ENCODE measurements at regions not wholly inside any gene's neighbourhood (a gene's known extent, or its start where the extent isn't known, plus 50 kb on each side); places are given as distances from the start of the nearest gene placed in this dataset.

DNA sequence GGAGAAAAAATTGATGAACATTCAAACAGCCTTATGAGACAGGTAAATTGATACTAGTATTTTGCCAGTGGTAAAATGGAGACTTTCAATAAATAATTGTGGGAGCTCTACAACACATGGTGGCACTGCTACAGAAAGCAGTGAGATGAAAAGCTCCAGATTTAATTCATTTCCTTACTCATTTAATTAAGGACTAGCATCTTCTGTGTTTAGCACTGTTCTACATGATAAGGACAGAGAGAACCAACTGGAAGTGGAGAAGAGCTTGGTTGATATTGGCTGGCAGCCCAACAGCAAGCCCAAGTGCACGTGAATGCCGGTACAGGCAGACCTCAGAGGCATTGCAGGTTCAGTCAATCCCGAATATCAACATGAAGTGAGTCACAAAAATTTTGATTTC is 470.4 kb upstream of the MYT1L start:
- no peak overlapping the region for H3K4me3 ChIP-seq (ENCODE audit: low read length)
- DNase-seq (ENCODE audit: low read depth), result no peak
- TF ChIP-seq, protein P1, sequence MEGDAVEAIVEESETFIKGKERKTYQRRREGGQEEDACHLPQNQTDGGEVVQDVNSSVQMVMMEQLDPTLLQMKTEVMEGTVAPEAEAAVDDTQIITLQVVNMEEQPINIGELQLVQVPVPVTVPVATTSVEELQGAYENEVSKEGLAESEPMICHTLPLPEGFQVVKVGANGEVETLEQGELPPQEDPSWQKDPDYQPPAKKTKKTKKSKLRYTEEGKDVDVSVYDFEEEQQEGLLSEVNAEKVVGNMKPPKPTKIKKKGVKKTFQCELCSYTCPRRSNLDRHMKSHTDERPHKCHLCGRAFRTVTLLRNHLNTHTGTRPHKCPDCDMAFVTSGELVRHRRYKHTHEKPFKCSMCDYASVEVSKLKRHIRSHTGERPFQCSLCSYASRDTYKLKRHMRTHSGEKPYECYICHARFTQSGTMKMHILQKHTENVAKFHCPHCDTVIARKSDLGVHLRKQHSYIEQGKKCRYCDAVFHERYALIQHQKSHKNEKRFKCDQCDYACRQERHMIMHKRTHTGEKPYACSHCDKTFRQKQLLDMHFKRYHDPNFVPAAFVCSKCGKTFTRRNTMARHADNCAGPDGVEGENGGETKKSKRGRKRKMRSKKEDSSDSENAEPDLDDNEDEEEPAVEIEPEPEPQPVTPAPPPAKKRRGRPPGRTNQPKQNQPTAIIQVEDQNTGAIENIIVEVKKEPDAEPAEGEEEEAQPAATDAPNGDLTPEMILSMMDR (conservative IDR thresholded peaks at IDR 0.05; ENCODE audit: low read length), result no peak

DNA sequence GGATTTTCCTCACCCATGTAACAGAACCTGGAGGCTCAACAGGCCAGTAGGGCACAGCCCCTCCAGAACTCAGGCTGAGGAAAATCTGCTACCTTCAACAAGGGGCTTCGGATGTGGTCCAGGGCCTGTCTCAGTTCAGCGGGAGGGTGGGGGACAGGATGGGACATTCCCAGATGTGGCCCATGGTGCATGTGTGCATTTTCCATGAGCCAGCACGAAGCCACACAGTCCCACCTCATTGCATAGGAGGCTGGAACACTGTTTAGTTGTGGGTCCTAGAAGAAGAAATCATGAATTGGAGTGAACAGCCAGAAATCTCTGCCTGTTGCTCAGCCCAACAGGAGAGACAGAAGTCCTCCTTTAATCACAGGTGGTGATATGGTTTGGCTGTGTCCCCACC is 469.6 kb upstream of the MYT1L start:
- no peak overlapping the region for H3K4me3 ChIP-seq (ENCODE audit: low read length)
- DNase-seq (ENCODE audit: low read depth), result no peak
- TF ChIP-seq, protein P1 (conservative IDR thresholded peaks at IDR 0.05; ENCODE audit: low read length), result no peak

DNA sequence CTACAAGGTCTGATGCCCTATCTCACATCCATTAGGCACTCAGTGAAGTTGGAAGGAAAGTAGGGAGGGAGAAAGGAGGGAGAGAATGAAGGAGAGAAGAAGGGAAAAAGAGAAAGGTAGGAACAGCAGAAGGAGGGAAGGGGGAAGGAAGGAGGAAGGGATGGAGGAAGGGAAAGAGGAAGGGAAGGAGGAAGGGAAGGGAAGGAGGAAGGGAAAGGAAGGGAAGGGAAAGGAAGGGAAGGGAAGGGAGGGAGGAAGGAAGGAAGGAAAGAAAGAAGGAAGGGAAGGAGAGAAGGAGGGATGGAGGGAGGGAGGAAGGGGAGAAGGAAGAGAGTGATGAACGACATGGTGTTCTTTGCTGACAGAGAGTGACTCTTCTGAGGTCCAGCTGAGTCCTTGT is 468.9 kb upstream of the MYT1L start:
- H3K4me3 ChIP-seq (ENCODE audit: low read length), result no peak overlapping the region
- TF ChIP-seq, protein P1 (conservative IDR thresholded peaks at IDR 0.05; ENCODE audit: low read length), result no peak
- DNase-seq (ENCODE audit: low read depth), result no peak

- DNase-seq (ENCODE audit: low read depth), result no peak
- TF ChIP-seq, protein P1 (conservative IDR thresholded peaks at IDR 0.05; ENCODE audit: low read length), result no peak
- no peak overlapping the region for H3K4me3 ChIP-seq (ENCODE audit: low read length)
Measured at GRCh38 chr2:2799151-2799697, 468.1 kb upstream of the MYT1L start.

DNA sequence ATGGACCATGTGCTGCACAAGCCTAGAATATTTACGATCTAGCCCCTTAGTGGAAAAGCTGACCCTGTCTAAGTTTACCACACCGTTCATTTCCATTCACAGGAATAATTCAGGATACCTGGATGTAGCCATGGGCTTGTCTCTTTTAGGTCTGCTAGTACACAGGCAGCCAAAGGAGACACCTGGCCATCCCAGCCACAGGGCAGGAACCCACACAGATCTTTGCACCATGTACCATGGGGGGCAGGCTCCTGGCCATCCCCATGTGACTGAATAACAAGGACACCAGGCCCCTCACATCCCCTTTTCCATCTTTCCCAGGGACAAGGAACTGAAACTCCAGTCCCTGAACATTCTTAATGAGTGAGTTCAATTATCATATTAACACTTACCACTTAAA is 467.3 kb upstream of the MYT1L start:
- TF ChIP-seq, protein P1 (conservative IDR thresholded peaks at IDR 0.05; ENCODE audit: low read length), result no peak
- H3K4me3 ChIP-seq (ENCODE audit: low read length), result no peak overlapping the region

GRCh38 chr2:2797797-2798196 is 466.7 kb upstream of the MYT1L start:
- no peak overlapping the region for H3K4me3 ChIP-seq (ENCODE audit: low read length)
- TF ChIP-seq, protein P1 (conservative IDR thresholded peaks at IDR 0.05; ENCODE audit: low read length), result no peak
- DNase-seq (ENCODE audit: low read depth), result no peak

More for the DNA sequence above, 467.3 kb upstream of the MYT1L start:
- DNase-seq (ENCODE audit: low read depth), result no peak

DNA sequence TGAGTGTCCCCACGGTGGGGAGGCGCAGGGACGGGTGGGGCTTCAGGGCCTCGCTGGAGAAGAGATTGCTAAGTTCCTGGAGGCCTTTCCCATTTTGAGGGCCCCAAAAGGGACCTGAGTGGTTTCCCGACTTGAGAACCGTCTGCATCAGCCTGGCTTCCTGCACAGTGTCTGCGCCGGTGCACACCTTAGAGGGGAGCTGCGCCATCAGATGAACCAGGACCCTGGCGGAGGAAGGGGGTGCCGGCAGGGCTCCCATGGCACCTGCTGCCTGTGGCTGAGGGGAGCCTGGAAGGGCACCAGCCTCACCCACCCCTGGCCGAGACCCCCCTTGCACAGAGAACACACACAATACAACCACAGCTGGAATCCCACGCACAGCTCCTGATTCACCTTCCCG is 465.1 kb upstream of the MYT1L start:
- no peak overlapping the region for H3K4me3 ChIP-seq (ENCODE audit: low read length)
- TF ChIP-seq, protein P1 (conservative IDR thresholded peaks at IDR 0.05; ENCODE audit: low read length), result no peak
- DNase-seq (ENCODE audit: low read depth), result no peak

All from AG10803 (cell line).